ENCODE measurements at regions not wholly inside any gene's neighbourhood (a gene's known extent, or its start where the extent isn't known, plus 50 kb on each side); places are given as distances from the start of the nearest gene placed in this dataset.
"Not testable (repeated sequence)": the region's sequence is repeated elsewhere in the genome, so short reads cannot be mapped to it uniquely, and the experiment has no call there.

DNA sequence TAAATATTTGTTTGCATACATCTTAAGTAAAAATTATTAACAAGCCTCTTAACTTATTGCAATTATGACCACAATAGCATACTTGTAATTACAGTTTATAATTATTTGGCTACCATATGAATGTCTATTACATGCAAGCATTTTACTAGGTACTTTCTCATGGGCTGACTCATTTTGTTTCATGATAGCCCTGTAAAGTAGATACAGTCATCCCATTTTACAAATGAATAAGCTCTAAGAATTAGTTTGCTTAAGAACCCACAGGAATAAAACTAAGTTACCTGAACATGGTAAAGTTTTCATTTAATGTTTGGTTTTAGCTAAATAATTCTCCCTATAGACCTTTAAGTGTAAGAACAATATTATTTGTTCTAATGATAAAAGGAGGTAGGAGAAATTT, 126.6 kb upstream of the IZUMO3 start:
- Histone ChIP-seq H3K27ac (no peak overlapping the region), H3K4me3 (no peak overlapping the region), H3K36me3 (no peaks in the 10 kb centered on the region), H3K27me3 (replicated peaks in 1 of 7) (no peaks in the 10 kb centered on the region), H3K4me1 (no peaks in the 10 kb centered on the region), H3K9me3 (peaks cover 0 to 39% (median 14%) of the 10 kb centered on the region in 8 donors)
- TF ChIP-seq, protein P1, sequence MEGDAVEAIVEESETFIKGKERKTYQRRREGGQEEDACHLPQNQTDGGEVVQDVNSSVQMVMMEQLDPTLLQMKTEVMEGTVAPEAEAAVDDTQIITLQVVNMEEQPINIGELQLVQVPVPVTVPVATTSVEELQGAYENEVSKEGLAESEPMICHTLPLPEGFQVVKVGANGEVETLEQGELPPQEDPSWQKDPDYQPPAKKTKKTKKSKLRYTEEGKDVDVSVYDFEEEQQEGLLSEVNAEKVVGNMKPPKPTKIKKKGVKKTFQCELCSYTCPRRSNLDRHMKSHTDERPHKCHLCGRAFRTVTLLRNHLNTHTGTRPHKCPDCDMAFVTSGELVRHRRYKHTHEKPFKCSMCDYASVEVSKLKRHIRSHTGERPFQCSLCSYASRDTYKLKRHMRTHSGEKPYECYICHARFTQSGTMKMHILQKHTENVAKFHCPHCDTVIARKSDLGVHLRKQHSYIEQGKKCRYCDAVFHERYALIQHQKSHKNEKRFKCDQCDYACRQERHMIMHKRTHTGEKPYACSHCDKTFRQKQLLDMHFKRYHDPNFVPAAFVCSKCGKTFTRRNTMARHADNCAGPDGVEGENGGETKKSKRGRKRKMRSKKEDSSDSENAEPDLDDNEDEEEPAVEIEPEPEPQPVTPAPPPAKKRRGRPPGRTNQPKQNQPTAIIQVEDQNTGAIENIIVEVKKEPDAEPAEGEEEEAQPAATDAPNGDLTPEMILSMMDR (IDR thresholded peaks at IDR 0.05 in 8 of 11, conservative IDR thresholded peaks at IDR 0.05 in 3 of 11) = no peak
- no peak for TF ChIP-seq POLR2AphosphoS5 (IDR thresholded peaks at IDR 0.05)
- TF ChIP-seq POLR2A (IDR thresholded peaks at IDR 0.05) = no peak
- intact Hi-C loops (cut with DNase I; ENCODE audit: low total_unique reads) = no loop called here
- DNase-seq = no peak

DNA sequence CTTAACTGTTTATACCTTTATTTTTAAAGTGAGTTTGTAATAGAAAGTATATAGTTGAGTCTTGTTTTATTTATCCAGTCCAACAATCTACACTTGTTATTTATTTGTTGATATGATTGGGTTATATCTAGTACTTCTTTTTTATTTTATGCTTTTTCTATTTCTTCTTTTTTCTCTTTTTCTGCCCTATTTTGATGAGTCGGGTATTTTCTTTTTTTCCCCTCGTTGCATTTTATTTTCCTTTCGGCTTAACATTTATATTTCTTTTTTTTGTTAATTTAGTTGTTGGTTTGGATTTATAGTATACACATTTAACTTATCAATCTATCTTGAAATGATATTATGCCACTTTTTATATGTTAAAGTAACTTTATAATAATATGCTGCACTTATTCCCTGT, 111.7 kb upstream of the IZUMO3 start:
- no peaks in the 10 kb centered on the region for H3K36me3 ChIP-seq
- H3K27me3 ChIP-seq (replicated peaks in 1 of 7) = no peaks in the 10 kb centered on the region
- H3K27ac ChIP-seq = no peak overlapping the region
- H3K9me3 ChIP-seq = peaks cover 0 to 51% (median 22%) of the 10 kb centered on the region in 8 donors
- TF ChIP-seq POLR2A (IDR thresholded peaks at IDR 0.05) (no peak), POLR2AphosphoS5 (IDR thresholded peaks at IDR 0.05) (no peak)
- TF ChIP-seq, protein P1 (IDR thresholded peaks at IDR 0.05 in 8 of 11, conservative IDR thresholded peaks at IDR 0.05 in 3 of 11) = no peak
- H3K4me3 ChIP-seq = no peak overlapping the region
- DNase-seq = no peak
- H3K4me1 ChIP-seq = no peaks in the 10 kb centered on the region
- intact Hi-C loops (cut with DNase I; ENCODE audit: low total_unique reads) = no loop called here
- WGBS, 5 donors = 84 to 96% (median 88%) methylated on average over 3 of the region's 3 CpGs

DNA sequence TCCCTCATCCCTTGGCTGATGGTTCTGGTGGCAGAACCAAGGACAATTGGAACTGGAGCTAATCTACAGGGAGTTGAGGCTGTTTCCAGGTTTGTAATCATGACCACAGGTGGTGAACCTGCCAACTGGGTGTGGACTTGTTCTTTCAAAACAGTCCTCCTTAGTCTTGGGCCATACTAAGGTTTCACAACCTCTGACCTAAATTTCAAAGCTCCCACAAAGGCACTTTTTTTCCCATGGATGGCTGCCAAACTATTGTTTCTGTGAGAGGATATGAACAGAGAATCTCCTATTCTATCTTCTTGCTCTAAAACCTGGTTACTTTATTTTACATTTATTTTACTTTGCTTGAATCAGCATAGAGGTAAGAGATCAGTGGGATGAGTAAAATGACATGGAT, 106.5 kb upstream of the IZUMO3 start:
- no peaks in the 10 kb centered on the region for H3K36me3 ChIP-seq
- intact Hi-C loops (cut with DNase I; ENCODE audit: low total_unique reads) = no loop called here
- H3K4me1 ChIP-seq = no peaks in the 10 kb centered on the region
- H3K4me3 ChIP-seq = no peak overlapping the region
- H3K9me3 ChIP-seq = peaks cover 0 to 48% (median 41%) of the 10 kb centered on the region in 8 donors
- no peak overlapping the region for H3K27ac ChIP-seq
- no peaks in the 10 kb centered on the region for H3K27me3 ChIP-seq (replicated peaks in 1 of 7)
- DNase-seq = no peak
- TF ChIP-seq, protein P1 (IDR thresholded peaks at IDR 0.05 in 8 of 11, conservative IDR thresholded peaks at IDR 0.05 in 3 of 11) = no peak
- TF ChIP-seq POLR2AphosphoS5 (IDR thresholded peaks at IDR 0.05) = no peak

DNA sequence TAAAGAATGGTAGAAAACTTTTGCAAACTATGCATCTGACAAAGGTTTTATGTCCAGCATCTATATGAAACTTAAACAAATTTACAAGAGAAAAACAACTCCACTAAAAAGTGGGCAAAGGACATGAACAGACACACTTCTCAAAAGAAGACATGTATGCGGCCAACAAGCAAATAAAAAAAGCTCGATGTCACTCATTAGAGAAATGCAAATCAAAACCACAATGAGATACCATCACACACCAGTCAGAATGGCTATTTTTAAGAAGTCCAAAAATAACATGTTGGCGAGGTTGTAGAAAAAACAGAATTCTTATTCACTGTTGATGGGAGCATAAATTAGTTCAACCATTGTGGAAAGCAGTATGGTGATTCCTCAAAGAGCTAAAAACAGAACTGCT, 83.1 kb upstream of the IZUMO3 start:
- H3K27ac ChIP-seq; H3K36me3 ChIP-seq; H3K27me3 ChIP-seq (replicated peaks in 1 of 7); DNase-seq; H3K4me3 ChIP-seq; H3K4me1 ChIP-seq; intact Hi-C loops (cut with DNase I; ENCODE audit: low total_unique reads): not testable (repeated sequence)
- peaks cover 0 to 25% (median 2%) of the 10 kb centered on the region in 8 donors for H3K9me3 ChIP-seq
- WGBS, 5 donors = 74 to 85% (median 81%) methylated on average over 3 of the region's 3 CpGs

DNA sequence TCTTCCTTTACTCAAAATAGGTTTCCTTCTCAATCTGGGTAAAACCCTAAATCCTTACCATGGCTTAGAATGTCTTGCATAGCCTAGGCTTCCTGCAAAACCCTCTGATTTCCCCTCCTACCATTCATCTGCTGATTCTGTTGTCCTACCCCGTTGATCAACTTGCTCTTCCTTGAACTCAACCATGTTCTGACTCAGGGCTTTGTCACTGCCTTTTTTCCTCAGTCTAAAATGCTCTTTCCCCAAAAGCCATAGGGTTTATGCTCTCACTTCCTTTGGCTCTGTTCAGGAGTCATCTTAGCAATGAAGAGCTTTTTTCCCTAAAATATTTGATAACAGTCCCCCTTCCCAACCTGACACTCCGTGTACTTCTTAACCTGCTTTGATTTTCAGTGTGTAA, 79.4 kb upstream of the IZUMO3 start:
- Histone ChIP-seq H3K36me3 (no peaks in the 10 kb centered on the region), H3K9me3 (peaks cover 0 to 9% (median 0%) of the 10 kb centered on the region in 8 donors), H3K4me3 (no peak overlapping the region), H3K27ac (no peak overlapping the region), H3K4me1 (no peaks in the 10 kb centered on the region), H3K27me3 (replicated peaks in 1 of 7) (no peaks in the 10 kb centered on the region)
- TF ChIP-seq POLR2A (IDR thresholded peaks at IDR 0.05) (no peak), POLR2AphosphoS5 (IDR thresholded peaks at IDR 0.05) (no peak)
- intact Hi-C loops (cut with DNase I; ENCODE audit: low total_unique reads) = no loop called here
- no peak for DNase-seq
- WGBS, 5 donors = 57 to 84% (median 69%) methylated on average over 2 of the region's 2 CpGs

All from spleen (tissue), 11 donors.